HEK293 (cell line): ENCODE measurements at regions not wholly inside any gene's neighbourhood (a gene's known extent, or its start where the extent isn't known, plus 50 kb on each side); places are given as distances from the start of the nearest gene placed in this dataset.

Source experiments
- FEZF1 ChIP-seq: fragments of 450-650 bp; formaldehyde crosslinking; IDR thresholded peaks from 2 replicates; pipeline ENCODE4 v1.5.1; 2016; ENCODE audit warnings: missing biosample characterization, missing genetic modification characterization
- TCF7L2 ChIP-seq: IDR thresholded peaks from 2 replicates; pipeline ENCODE4 v1.6.1; 2011; ENCODE audit warnings: low read depth, mild to moderate bottlenecking, inconsistent platforms, low read length, moderate library complexity, borderline replicate concordance
- ZNF274 ChIP-seq, 2 experiments: fragments of 200-500 bp in 1 of 2; fragments of 450-650 bp in 1 of 2; sonication (Bioruptor generic) in 1 of 2; formaldehyde crosslinking in 1 of 2; IDR thresholded peaks; 2 replicates each; pipeline versions ENCODE4 v1.5.1 to v1.6.1; 2014 to 2016; ENCODE audit warnings: borderline replicate concordance in 1 of 2, inconsistent platforms in 1 of 2, low read length in 1 of 2, missing biosample characterization in 1 of 2, missing genetic modification characterization in 1 of 2
- ZNF416 ChIP-seq: fragments of 450-650 bp; formaldehyde crosslinking; IDR thresholded peaks from 2 replicates; pipeline ENCODE4 v1.5.1; 2016; ENCODE audit warnings: missing biosample characterization, missing genetic modification characterization
- ZNF48 ChIP-seq: fragments of 450-650 bp; formaldehyde crosslinking; IDR thresholded peaks from 2 replicates; pipeline ENCODE4 v1.5.1; 2016; ENCODE audit warnings: missing biosample characterization, missing genetic modification characterization
- ZNF76 ChIP-seq: fragments of 450-650 bp; formaldehyde crosslinking; IDR thresholded peaks from 2 replicates; pipeline ENCODE4; 2016; ENCODE audit warnings: low read depth, missing biosample characterization, missing genetic modification characterization, borderline replicate concordance
- TF ChIP-seq, protein P1 (sequence below): sonication (generic); formaldehyde crosslinking; IDR thresholded peaks from 2 replicates; pipeline ENCODE4 v1.8.1; 2022; ENCODE audit warnings: mild to moderate bottlenecking, moderate library complexity, missing genetic modification reagents
- TF ChIP-seq, protein P2 (sequence below): fragments of 450-650 bp; formaldehyde crosslinking; IDR thresholded peaks from 2 replicates; pipeline ENCODE4 v1.5.1; 2016; ENCODE audit warnings: missing biosample characterization, missing genetic modification characterization
- TF ChIP-seq, protein P3 (sequence below): fragments of 450-650 bp; formaldehyde crosslinking; IDR thresholded peaks from 2 replicates; pipeline ENCODE4 v1.5.1; 2016; ENCODE audit warnings: missing biosample characterization, missing genetic modification characterization
- TF ChIP-seq, protein P4 (sequence below): fragments of 450-650 bp; formaldehyde crosslinking; IDR thresholded peaks from 2 replicates; pipeline ENCODE4 v1.5.1; 2016; ENCODE audit warnings: missing biosample characterization, missing genetic modification characterization

DNA sequence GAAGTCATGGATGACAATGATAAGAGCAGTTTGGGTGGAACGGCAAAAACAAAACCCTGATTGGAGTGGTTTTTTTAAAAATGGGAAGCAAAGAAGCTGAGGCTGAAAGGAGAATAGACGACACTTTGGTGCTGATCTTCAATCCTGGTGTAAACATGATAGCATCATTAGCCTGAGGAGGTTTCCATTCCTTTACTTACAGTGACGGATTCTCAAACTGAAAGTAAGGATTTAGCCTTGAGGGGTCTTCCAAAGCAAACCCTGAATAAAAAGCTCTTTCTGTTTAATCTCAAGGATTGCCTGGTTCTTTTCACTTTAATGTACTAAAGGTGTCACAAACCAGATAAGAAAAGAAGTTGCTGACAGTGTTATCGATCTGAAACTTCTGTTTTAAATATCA, 69.3 kb downstream of the KCNJ2 start:
- TF ChIP-seq ZNF416 (no peak), TCF7L2 (no peak), ZNF76 (tag by site-specific recombination) (no peak), FEZF1 (tag by site-specific recombination) (no peak), ZNF48 (tag by site-specific recombination) (no peak), ZNF274 (IDR thresholded peaks at IDR 0.05; ENCODE audit: low read length) (no peak), ZNF274 (tag by site-specific recombination; IDR thresholded peaks at IDR 0.05; ENCODE audit: borderline replicate concordance) (no peak)
- TF ChIP-seq, protein P1, sequence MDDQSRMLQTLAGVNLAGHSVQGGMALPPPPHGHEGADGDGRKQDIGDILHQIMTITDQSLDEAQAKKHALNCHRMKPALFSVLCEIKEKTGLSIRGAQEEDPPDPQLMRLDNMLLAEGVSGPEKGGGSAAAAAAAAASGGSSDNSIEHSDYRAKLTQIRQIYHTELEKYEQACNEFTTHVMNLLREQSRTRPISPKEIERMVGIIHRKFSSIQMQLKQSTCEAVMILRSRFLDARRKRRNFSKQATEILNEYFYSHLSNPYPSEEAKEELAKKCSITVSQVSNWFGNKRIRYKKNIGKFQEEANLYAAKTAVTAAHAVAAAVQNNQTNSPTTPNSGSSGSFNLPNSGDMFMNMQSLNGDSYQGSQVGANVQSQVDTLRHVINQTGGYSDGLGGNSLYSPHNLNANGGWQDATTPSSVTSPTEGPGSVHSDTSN (CRISPR knock-in tag) = no peak
- TF ChIP-seq, protein P2, sequence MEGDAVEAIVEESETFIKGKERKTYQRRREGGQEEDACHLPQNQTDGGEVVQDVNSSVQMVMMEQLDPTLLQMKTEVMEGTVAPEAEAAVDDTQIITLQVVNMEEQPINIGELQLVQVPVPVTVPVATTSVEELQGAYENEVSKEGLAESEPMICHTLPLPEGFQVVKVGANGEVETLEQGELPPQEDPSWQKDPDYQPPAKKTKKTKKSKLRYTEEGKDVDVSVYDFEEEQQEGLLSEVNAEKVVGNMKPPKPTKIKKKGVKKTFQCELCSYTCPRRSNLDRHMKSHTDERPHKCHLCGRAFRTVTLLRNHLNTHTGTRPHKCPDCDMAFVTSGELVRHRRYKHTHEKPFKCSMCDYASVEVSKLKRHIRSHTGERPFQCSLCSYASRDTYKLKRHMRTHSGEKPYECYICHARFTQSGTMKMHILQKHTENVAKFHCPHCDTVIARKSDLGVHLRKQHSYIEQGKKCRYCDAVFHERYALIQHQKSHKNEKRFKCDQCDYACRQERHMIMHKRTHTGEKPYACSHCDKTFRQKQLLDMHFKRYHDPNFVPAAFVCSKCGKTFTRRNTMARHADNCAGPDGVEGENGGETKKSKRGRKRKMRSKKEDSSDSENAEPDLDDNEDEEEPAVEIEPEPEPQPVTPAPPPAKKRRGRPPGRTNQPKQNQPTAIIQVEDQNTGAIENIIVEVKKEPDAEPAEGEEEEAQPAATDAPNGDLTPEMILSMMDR (tag by site-specific recombination) = no peak
- TF ChIP-seq, protein P3, sequence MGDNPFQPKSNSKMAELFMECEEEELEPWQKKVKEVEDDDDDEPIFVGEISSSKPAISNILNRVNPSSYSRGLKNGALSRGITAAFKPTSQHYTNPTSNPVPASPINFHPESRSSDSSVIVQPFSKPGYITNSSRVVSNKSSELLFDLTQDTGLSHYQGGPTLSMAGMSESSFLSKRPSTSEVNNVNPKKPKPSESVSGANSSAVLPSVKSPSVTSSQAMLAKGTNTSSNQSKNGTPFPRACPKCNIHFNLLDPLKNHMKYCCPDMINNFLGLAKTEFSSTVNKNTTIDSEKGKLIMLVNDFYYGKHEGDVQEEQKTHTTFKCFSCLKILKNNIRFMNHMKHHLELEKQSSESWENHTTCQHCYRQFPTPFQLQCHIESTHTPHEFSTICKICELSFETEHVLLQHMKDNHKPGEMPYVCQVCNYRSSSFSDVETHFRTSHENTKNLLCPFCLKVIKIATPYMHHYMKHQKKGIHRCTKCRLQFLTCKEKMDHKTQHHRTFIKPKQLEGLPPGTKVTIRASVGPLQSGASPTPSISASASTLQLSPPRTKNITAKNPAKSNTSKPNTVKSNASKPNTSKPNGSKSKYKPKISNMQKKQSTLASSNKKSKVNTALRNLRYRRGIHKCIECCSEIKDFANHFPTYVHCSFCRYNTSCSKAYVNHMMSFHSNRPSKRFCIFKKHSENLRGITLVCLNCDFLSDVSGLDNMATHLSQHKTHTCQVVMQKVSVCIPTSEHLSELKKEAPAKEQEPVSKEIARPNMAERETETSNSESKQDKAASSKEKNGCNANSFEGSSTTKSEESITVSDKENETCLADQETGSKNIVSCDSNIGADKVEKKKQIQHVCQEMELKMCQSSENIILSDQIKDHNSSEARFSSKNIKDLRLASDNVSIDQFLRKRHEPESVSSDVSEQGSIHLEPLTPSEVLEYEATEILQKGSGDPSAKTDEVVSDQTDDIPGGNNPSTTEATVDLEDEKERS = no peak
- TF ChIP-seq, protein P4, sequence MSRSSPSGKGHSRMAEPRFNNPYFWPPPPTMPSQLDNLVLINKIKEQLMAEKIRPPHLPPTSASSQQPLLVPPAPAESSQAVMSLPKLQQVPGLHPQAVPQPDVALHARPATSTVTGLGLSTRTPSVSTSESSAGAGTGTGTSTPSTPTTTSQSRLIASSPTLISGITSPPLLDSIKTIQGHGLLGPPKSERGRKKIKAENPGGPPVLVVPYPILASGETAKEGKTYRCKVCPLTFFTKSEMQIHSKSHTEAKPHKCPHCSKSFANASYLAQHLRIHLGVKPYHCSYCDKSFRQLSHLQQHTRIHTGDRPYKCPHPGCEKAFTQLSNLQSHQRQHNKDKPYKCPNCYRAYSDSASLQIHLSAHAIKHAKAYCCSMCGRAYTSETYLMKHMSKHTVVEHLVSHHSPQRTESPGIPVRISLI (tag by site-specific recombination) = no peak
